H1 (cell line): ENCODE measurements at regions not wholly inside any gene's neighbourhood (a gene's known extent, or its start where the extent isn't known, plus 50 kb on each side); places are given as distances from the start of the nearest gene placed in this dataset.

Experiments
- CTCF ChIA-PET: fragments of 300-600 bp; sonication (Branson Sonifier 250); formaldehyde crosslinking; loops from one replicate; lab custom pipeline; 2021; ENCODE audit not compliant: partially characterized antibody; lab: Charles Lee
- POLR2A ChIA-PET: fragments of 300-600 bp; sonication (Branson Sonifier 250); formaldehyde crosslinking; loops from one replicate; lab custom pipeline; 2021; ENCODE audit warnings: inconsistent platforms; ENCODE audit not compliant: partially characterized antibody; lab: Charles Lee
- DNase-seq, 2 experiments: peaks; one replicate each; pipeline versions ENCODE4 v3.0.0 to v3.0.0-alpha.2; 2010 to 2022; ENCODE audit warnings: low spot score in 2 of 2, low read depth in 1 of 2, mixed read lengths in 1 of 2
- FAIRE-seq: peaks from 2 replicates; lab custom pipeline; 2011; peaks lifted over from hg19 to GRCh38; lab: Jason Lieb, UNC
- H2AFZ ChIP-seq: 2 replicates; pipeline ENCODE4 v1.8.1; 2012; ENCODE audit warnings: low read length, inconsistent platforms
- H2AK5ac ChIP-seq: 2 replicates; pipeline ENCODE4 v1.6.1; 2013; ENCODE audit warnings: low read depth, low read length
- H2BK120ac ChIP-seq: replicated peaks from 2 replicates; pipeline ENCODE3; 2013; ENCODE audit warnings: low read depth, low read length, inconsistent platforms
- H2BK12ac ChIP-seq: 2 replicates; pipeline ENCODE4 v1.6.1; 2013; ENCODE audit warnings: low read depth, low read length
- H2BK15ac ChIP-seq: 2 replicates; pipeline ENCODE4 v1.6.1; 2013; ENCODE audit warnings: low read length
- H2BK20ac ChIP-seq: 2 replicates; pipeline ENCODE4 v1.6.1; 2013; ENCODE audit warnings: low read length
- H2BK5ac ChIP-seq: 2 replicates; pipeline ENCODE4 v1.6.1; 2013; ENCODE audit warnings: low read depth, low read length
- H3K14ac ChIP-seq: 2 replicates; pipeline ENCODE4 v1.6.1; 2013; ENCODE audit warnings: inconsistent platforms; ENCODE audit not compliant: insufficient read length
- H3K18ac ChIP-seq: 2 replicates; pipeline ENCODE4 v1.6.1; 2013; ENCODE audit warnings: low read length; ENCODE audit errors: extremely low read depth
- H3K23ac ChIP-seq: 2 replicates; pipeline ENCODE4 v1.6.1; 2013; ENCODE audit warnings: inconsistent platforms; ENCODE audit not compliant: insufficient read length
- H3K23me2 ChIP-seq: 2 replicates; pipeline ENCODE4 v1.6.1; 2013; ENCODE audit warnings: low read depth, low read length
- H3K27ac ChIP-seq: 2 replicates; pipeline ENCODE4 v1.6.1; 2011; ENCODE audit warnings: low read depth, low read length, inconsistent platforms
- H3K27me3 ChIP-seq, 4 experiments: replicated peaks in 1 of 4; 1 replicate in 1 of 4; 2 replicates in 3 of 4; pipeline versions ENCODE4 v1.6.1 to v1.8.1; 2011 to 2013; ENCODE audit warnings: low read length in 3 of 4, mild to moderate bottlenecking in 3 of 4, inconsistent platforms in 2 of 4, mixed read lengths in 2 of 4, moderate library complexity in 1 of 4; ENCODE audit not compliant: control insufficient read depth in 3 of 4, insufficient read depth in 3 of 4; ENCODE audit errors: extremely low read depth in 1 of 4
- H3K36me3 ChIP-seq, 4 experiments: 2 replicates each; pipeline versions ENCODE4 v1.6.1 to v1.8.1; 2011 to 2013; ENCODE audit warnings: mild to moderate bottlenecking in 4 of 4, low read length in 3 of 4, moderate library complexity in 2 of 4, control low read depth in 1 of 4, inconsistent platforms in 1 of 4; ENCODE audit not compliant: insufficient read depth in 4 of 4, control insufficient read depth in 2 of 4
- H3K4ac ChIP-seq: replicated peaks from 2 replicates; pipeline ENCODE3; 2013; ENCODE audit warnings: low read length, low read depth, mixed read lengths, inconsistent platforms; ENCODE audit not compliant: insufficient read length
- H3K4me1 ChIP-seq, 4 experiments: replicated peaks in 1 of 4; 1 replicate in 1 of 4; 2 replicates in 3 of 4; pipeline versions ENCODE4 v1.6.1 to v1.8.1; 2011 to 2013; ENCODE audit warnings: low read length in 3 of 4, inconsistent platforms in 2 of 4, mixed read lengths in 1 of 4; ENCODE audit not compliant: insufficient read depth in 4 of 4, control insufficient read depth in 3 of 4
- H3K4me2 ChIP-seq, 2 experiments: 2 replicates each; pipeline versions ENCODE4 v1.6.1 to v1.8.1; 2011 to 2013; ENCODE audit warnings: low read depth in 2 of 2, low read length in 2 of 2, control low read depth in 1 of 2, inconsistent platforms in 1 of 2, mild to moderate bottlenecking in 1 of 2; ENCODE audit not compliant: insufficient read depth in 1 of 2
- H3K4me3 ChIP-seq, 4 experiments: fragments of 200-600, 300-600 bp in 1 of 4; sonication (generic), shearing (Covaris generic), sonication (Bioruptor Twin) in 1 of 4; 2 replicates each; pipeline versions ENCODE4 v1.5.1 to v1.8.1; 2011 to 2016; ENCODE audit warnings: low read length in 4 of 4, low read depth in 3 of 4, control low read depth in 2 of 4, inconsistent platforms in 2 of 4, mild to moderate bottlenecking in 2 of 4, mixed read lengths in 1 of 4, moderate library complexity in 1 of 4; ENCODE audit not compliant: insufficient read depth in 2 of 4; ENCODE audit errors: extremely low read depth in 1 of 4
- H3K56ac ChIP-seq: replicated peaks from 2 replicates; pipeline ENCODE3; 2013; ENCODE audit warnings: low read depth, mild to moderate bottlenecking, mixed read lengths, low read length, inconsistent platforms; ENCODE audit not compliant: insufficient read length
- H3K79me1 ChIP-seq: 2 replicates; pipeline ENCODE4 v1.6.1; 2013; ENCODE audit warnings: low read depth, low read length, control low read depth
- H3K79me2 ChIP-seq, 2 experiments: 2 replicates each; pipeline versions ENCODE4 v1.6.1 to v1.8.1; 2012 to 2013; ENCODE audit warnings: low read length in 2 of 2, mild to moderate bottlenecking in 2 of 2, inconsistent platforms in 1 of 2; ENCODE audit not compliant: insufficient read depth in 2 of 2, control insufficient read depth in 1 of 2
- H3K9ac ChIP-seq, 4 experiments: replicated peaks in 1 of 4; 1 replicate in 1 of 4; 2 replicates in 3 of 4; pipeline versions ENCODE4 v1.6.1 to v1.8.1; 2011 to 2013; ENCODE audit warnings: low read depth in 3 of 4, low read length in 3 of 4, control low read depth in 2 of 4, mild to moderate bottlenecking in 2 of 4, moderate library complexity in 2 of 4, inconsistent platforms in 1 of 4; ENCODE audit errors: extremely low read depth in 1 of 4
- H3K9me3 ChIP-seq, 2 experiments: 2 replicates each; pipeline versions ENCODE4 v1.6.1 to v1.8.1; 2012 to 2013; ENCODE audit warnings: mild to moderate bottlenecking in 2 of 2, moderate library complexity in 2 of 2, control low read depth in 1 of 2, inconsistent platforms in 1 of 2, low read depth in 1 of 2, low read length in 1 of 2, mixed read lengths in 1 of 2; ENCODE audit not compliant: insufficient read depth in 2 of 2
- H4K20me1 ChIP-seq, 2 experiments: replicated peaks in 1 of 2; 2 replicates each; pipeline versions ENCODE3 to v1.8.1; 2011 to 2013; ENCODE audit warnings: inconsistent platforms in 2 of 2, low read length in 2 of 2, mild to moderate bottlenecking in 1 of 2; ENCODE audit not compliant: insufficient read depth in 2 of 2, control insufficient read depth in 1 of 2
- H4K5ac ChIP-seq: 2 replicates; pipeline ENCODE4 v1.6.1; 2013; ENCODE audit warnings: low read length, low read depth, mixed read lengths, inconsistent platforms; ENCODE audit not compliant: insufficient read length
- H4K8ac ChIP-seq: 2 replicates; pipeline ENCODE4 v1.8.0; 2013; ENCODE audit warnings: mild to moderate bottlenecking, moderate library complexity, low read length, inconsistent platforms; ENCODE audit not compliant: insufficient read depth; ENCODE audit errors: extremely low read depth
- H4K91ac ChIP-seq: replicated peaks from 2 replicates; pipeline ENCODE3; 2013; ENCODE audit warnings: low read length, mixed read lengths, inconsistent platforms; ENCODE audit not compliant: insufficient read length
- CREB1 ChIP-seq: IDR thresholded peaks from 2 replicates; pipeline ENCODE4 v1.6.1; 2012; ENCODE audit warnings: inconsistent platforms
- CTBP2 ChIP-seq: IDR thresholded peaks from 2 replicates; pipeline ENCODE4 v1.7.0; 2011; ENCODE audit warnings: borderline replicate concordance, mild to moderate bottlenecking, moderate library complexity, mixed read lengths, low read length; ENCODE audit not compliant: insufficient read depth, insufficient read length
- GTF2F1 ChIP-seq: IDR thresholded peaks from 2 replicates; pipeline ENCODE4 v1.6.1; 2012; ENCODE audit warnings: low read depth, low read length, improper control_type of control experiment, borderline replicate concordance
- HDAC6 ChIP-seq: IDR thresholded peaks from one replicate; pipeline ENCODE4 v1.7.1; 2012; ENCODE audit warnings: low read depth, mild to moderate bottlenecking, inconsistent platforms, low read length, moderate library complexity
- KDM5A ChIP-seq: fragments of 200-600 bp; IDR thresholded peaks from 2 replicates; pipeline ENCODE4 v1.7.1; 2012; ENCODE audit warnings: mild to moderate bottlenecking, low read length, inconsistent platforms, mixed read lengths
- RFX5 ChIP-seq: IDR thresholded peaks from 2 replicates; pipeline ENCODE4 v1.6.1; 2011; ENCODE audit warnings: low read depth, low read length, improper control_type of control experiment, borderline replicate concordance
- RNF2 ChIP-seq: fragments of 200-900, 300-1000 bp; sonication (generic); IDR thresholded peaks from 2 replicates; pipeline ENCODE4 v1.7.1; 2016; ENCODE audit warnings: borderline replicate concordance, low read depth, mild to moderate bottlenecking, antibody characterized with exemption, low read length; ENCODE audit not compliant: poor library complexity, severe bottlenecking; ENCODE audit errors: missing control alignments
- SAP30 ChIP-seq: fragments of 300-600 bp; sonication (generic); IDR thresholded peaks from 2 replicates; pipeline ENCODE4 v1.7.1; 2012; ENCODE audit warnings: low read length, moderate library complexity, mild to moderate bottlenecking, inconsistent platforms; ENCODE audit not compliant: insufficient read depth, insufficient replicate concordance
- SUZ12 ChIP-seq: fragments of 200-600 bp; sonication (generic); IDR thresholded peaks from 2 replicates; pipeline ENCODE4 v1.6.1; 2012; ENCODE audit warnings: mild to moderate bottlenecking, inconsistent platforms, low read length, moderate library complexity, mixed read lengths
- TAF7 ChIP-seq: optimal IDR thresholded peaks from 2 replicates; pipeline ENCODE3; 2011; ENCODE audit warnings: low read depth, mild to moderate bottlenecking, inconsistent platforms, low read length, moderate library complexity, borderline replicate concordance
- WGBS, 2 experiments: shearing (Covaris generic) in 1 of 2; methylation state at CpG; one replicate each; pipeline versions ENCODE4 v1.1.6 to v1.1.7; 2013 to 2015; ENCODE audit warnings: low lambda C conversion rate in 2 of 2, mixed read lengths in 2 of 2, inconsistent platforms in 1 of 2, low coverage in 1 of 2, missing lambda C conversion rate in 1 of 2; ENCODE audit not compliant: insufficient replicate concordance in 2 of 2, insufficient coverage in 1 of 2, insufficient read length in 1 of 2; ENCODE audit errors: extremely low coverage in 1 of 2, missing lambda C conversion rate in 1 of 2; 5-methylcytosine and 5-hydroxymethylcytosine counted together
- TF ChIP-seq, protein P1 (sequence below): IDR thresholded peaks from 2 replicates; pipeline ENCODE4 v1.6.1; 2012; ENCODE audit warnings: low read length, inconsistent platforms

DNA sequence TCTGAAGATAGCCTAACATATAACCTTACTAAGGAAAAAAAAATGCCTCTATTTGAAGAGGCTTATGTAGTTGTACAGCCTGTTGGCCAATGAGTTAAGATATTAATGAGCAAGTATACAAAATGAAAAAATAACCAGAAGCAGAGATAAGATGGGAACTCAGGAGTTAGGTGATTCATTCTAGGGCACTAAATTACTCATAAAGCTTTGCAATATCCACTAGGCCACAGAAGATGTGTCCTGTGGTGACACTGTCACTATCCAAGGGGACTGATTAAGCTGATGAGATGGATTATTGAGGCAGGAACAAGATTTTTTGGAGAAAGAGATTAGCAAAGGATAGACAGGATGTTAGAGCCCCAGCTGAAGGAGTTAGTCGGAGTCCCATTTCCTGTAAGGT, 99.6 kb downstream of the LIG4 start:
- no peaks in the 10 kb centered on the region; a peak in 1 of 7 replicates for H3K4me1 ChIP-seq
- no peak overlapping the region for H4K91ac ChIP-seq
- no peak overlapping the region for H2BK15ac ChIP-seq
- H3K4ac ChIP-seq, result no peak overlapping the region
- no peaks in the 10 kb centered on the region for H4K20me1 ChIP-seq
- H3K36me3 ChIP-seq, result no peaks in the 10 kb centered on the region
- no peaks in the 10 kb centered on the region for H3K79me2 ChIP-seq
- H3K27me3 ChIP-seq, result no peaks in the 10 kb centered on the region
- no peak overlapping the region for H3K9ac ChIP-seq
- no peak overlapping the region for H2AFZ ChIP-seq
- ChIA-PET CTCF (no interaction called here), POLR2A (no interaction called here)
- no peak overlapping the region for H4K5ac ChIP-seq
- no peak overlapping the region for H3K56ac ChIP-seq
- H3K4me2 ChIP-seq, result no peak overlapping the region
- no peak overlapping the region for H3K27ac ChIP-seq
- H2AK5ac ChIP-seq, result no peak overlapping the region
- H2BK20ac ChIP-seq, result no peak overlapping the region
- no peak overlapping the region for H2BK5ac ChIP-seq
- H3K14ac ChIP-seq, result no peak overlapping the region
- 80% methylated on average over 1 of the region's 1 CpG; no CpG with 5 or more reads in 1 of the 2 experiments for WGBS, 2 experiments
- H2BK12ac ChIP-seq, result no peak overlapping the region
- H3K18ac ChIP-seq, result no peak overlapping the region
- DNase-seq, result no peak
- H3K23ac ChIP-seq, result no peak overlapping the region
- H3K79me1 ChIP-seq, result no peaks in the 10 kb centered on the region
- H4K8ac ChIP-seq, result no peak overlapping the region
- no peak overlapping the region for H2BK120ac ChIP-seq
- H3K4me3 ChIP-seq, result no peak overlapping the region
- no peaks in the 10 kb centered on the region for H3K9me3 ChIP-seq
- H3K23me2 ChIP-seq, result no peaks in the 10 kb centered on the region
- FAIRE-seq, result no peak
- TF ChIP-seq, protein P1, sequence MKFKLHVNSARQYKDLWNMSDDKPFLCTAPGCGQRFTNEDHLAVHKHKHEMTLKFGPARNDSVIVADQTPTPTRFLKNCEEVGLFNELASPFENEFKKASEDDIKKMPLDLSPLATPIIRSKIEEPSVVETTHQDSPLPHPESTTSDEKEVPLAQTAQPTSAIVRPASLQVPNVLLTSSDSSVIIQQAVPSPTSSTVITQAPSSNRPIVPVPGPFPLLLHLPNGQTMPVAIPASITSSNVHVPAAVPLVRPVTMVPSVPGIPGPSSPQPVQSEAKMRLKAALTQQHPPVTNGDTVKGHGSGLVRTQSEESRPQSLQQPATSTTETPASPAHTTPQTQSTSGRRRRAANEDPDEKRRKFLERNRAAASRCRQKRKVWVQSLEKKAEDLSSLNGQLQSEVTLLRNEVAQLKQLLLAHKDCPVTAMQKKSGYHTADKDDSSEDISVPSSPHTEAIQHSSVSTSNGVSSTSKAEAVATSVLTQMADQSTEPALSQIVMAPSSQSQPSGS, result no peak
- no peak for TF ChIP-seq SUZ12
- TF ChIP-seq RNF2, result no peak
- no peak for TF ChIP-seq CREB1
- TF ChIP-seq HDAC6, result no peak
- no peak for TF ChIP-seq CTBP2
- no peak for TF ChIP-seq RFX5
- TF ChIP-seq SAP30, result no peak
- no peak for TF ChIP-seq TAF7
- no peak for TF ChIP-seq GTF2F1
- TF ChIP-seq KDM5A, result no peak
